ENCODE measurements at regions not wholly inside any gene's neighbourhood (a gene's known extent, or its start where the extent isn't known, plus 50 kb on each side); places are given as distances from the start of the nearest gene placed in this dataset.

GRCh38 chr22:25359601-25360261 is 140.3 kb downstream of the CRYBB2 start:
- in situ Hi-C loops (cut with MboI; ENCODE audit: low sequenced_read_pairs, unreplicated experiment): no loop called here
- TF ChIP-seq, protein P1, sequence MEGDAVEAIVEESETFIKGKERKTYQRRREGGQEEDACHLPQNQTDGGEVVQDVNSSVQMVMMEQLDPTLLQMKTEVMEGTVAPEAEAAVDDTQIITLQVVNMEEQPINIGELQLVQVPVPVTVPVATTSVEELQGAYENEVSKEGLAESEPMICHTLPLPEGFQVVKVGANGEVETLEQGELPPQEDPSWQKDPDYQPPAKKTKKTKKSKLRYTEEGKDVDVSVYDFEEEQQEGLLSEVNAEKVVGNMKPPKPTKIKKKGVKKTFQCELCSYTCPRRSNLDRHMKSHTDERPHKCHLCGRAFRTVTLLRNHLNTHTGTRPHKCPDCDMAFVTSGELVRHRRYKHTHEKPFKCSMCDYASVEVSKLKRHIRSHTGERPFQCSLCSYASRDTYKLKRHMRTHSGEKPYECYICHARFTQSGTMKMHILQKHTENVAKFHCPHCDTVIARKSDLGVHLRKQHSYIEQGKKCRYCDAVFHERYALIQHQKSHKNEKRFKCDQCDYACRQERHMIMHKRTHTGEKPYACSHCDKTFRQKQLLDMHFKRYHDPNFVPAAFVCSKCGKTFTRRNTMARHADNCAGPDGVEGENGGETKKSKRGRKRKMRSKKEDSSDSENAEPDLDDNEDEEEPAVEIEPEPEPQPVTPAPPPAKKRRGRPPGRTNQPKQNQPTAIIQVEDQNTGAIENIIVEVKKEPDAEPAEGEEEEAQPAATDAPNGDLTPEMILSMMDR (IDR thresholded peaks at IDR 0.05; ENCODE audit: borderline replicate concordance, control extremely low read depth, extremely low read depth, insufficient read depth, missing control alignments): no peak

GRCh38 chr22:25360411-25360810 is 141.0 kb downstream of the CRYBB2 start:
- DNase-seq (ENCODE audit: low spot score): no peak
- in situ Hi-C loops (cut with MboI; ENCODE audit: low sequenced_read_pairs, unreplicated experiment): no loop called here
- TF ChIP-seq, protein P1 (IDR thresholded peaks at IDR 0.05; ENCODE audit: borderline replicate concordance, control extremely low read depth, extremely low read depth, insufficient read depth, missing control alignments): no peak

More at GRCh38 chr22:25359601-25360261, 140.3 kb downstream of the CRYBB2 start:
- DNase-seq (ENCODE audit: low spot score): no peak

DNA sequence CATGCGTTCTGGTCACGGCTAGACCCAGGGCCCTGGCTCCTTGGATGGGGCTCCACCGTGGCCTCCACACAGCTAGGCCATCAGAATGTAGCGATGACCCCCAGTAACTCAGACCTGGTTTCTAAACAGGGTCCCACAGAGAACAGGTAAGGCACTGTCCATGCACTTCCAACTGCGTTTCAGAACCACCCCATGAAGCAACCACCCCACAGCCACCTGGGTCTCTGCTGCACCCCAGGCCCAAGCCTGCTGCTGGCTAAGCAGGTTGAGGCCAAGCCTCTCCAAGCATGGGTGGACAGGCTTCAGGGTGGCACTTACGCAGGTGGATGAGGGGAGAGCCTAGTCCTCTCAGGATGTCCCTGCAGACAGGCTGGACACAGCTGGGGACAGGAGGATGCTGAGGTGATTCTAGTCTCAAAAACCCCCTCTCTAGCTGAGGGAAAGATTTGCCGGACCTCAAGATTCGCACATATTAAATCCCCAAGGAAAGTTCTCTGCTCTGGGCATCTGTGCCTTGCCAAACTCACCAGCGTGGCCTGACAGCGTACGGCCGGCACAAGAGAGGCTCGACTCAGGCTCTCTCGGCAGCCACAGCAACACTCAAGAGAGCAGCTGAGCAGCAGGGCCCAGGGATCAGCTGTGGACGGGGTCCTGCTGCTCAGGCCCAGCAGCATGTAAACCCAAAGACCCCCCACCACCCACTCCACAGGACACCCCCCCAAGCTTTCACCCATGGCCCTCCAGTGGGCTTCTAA is 141.6 kb downstream of the CRYBB2 start:
- in situ Hi-C loops (cut with MboI; ENCODE audit: low sequenced_read_pairs, unreplicated experiment): no loop called here

DNA sequence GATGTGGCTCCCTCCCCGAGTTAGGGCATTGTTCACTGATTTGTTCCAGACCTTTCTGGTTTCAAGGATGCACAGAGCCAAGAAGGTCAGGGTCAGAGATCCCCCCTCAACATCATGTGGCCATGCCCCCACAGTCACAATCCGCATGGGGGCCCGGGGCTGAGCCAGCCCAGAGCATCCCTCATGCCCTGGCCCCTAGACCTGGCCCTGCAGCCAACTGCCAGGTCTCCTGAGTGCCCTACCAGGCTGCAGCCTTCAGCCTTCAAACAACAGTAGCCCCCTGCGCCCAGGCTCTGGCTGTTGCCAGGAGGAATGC is 142.4 kb downstream of the CRYBB2 start:
- TF ChIP-seq, protein P1 (IDR thresholded peaks at IDR 0.05; ENCODE audit: borderline replicate concordance, control extremely low read depth, extremely low read depth, insufficient read depth, missing control alignments): no peak
- no peak for DNase-seq (ENCODE audit: low spot score)
- in situ Hi-C loops (cut with MboI; ENCODE audit: low sequenced_read_pairs, unreplicated experiment): no loop called here

More for the DNA sequence above, 141.6 kb downstream of the CRYBB2 start:
- TF ChIP-seq, protein P1 (IDR thresholded peaks at IDR 0.05; ENCODE audit: borderline replicate concordance, control extremely low read depth, extremely low read depth, insufficient read depth, missing control alignments): no peak
- DNase-seq (ENCODE audit: low spot score): no peak

- in situ Hi-C loops (cut with MboI; ENCODE audit: low sequenced_read_pairs, unreplicated experiment): no loop called here
- TF ChIP-seq, protein P1 (IDR thresholded peaks at IDR 0.05; ENCODE audit: borderline replicate concordance, control extremely low read depth, extremely low read depth, insufficient read depth, missing control alignments): peak; percentile 70
- peak; percentile 89 for DNase-seq (ENCODE audit: low spot score)
Measured at GRCh38 chr22:25362215-25362882, 142.9 kb downstream of the CRYBB2 start.

- DNase-seq (ENCODE audit: low spot score): no peak
- in situ Hi-C loops (cut with MboI; ENCODE audit: low sequenced_read_pairs, unreplicated experiment): no loop called here
- TF ChIP-seq, protein P1 (IDR thresholded peaks at IDR 0.05; ENCODE audit: borderline replicate concordance, control extremely low read depth, extremely low read depth, insufficient read depth, missing control alignments): no peak
Measured at GRCh38 chr22:25362883-25363240, 143.4 kb downstream of the CRYBB2 start.
